ENCODE measurements at regions not wholly inside any gene's neighbourhood (a gene's known extent, or its start where the extent isn't known, plus 50 kb on each side); places are given as distances from the start of the nearest gene placed in this dataset.

GRCh38 chr6:160881148-160881808, 110.3 kb upstream of the MAP3K4 start:
- no peak overlapping the region; the same call in 1 of the 2 replicates for H3K18ac ChIP-seq (ENCODE audit: extremely low read depth, low read length)
- H3K4me1 ChIP-seq (replicated peaks in 1 of 4; ENCODE audit: control insufficient read depth in 3 of 4, insufficient read depth in 4 of 4, low read length in 3 of 4), result peaks cover 9 to 24% (median 18%) of the 10 kb centered on the region in 4 experiments
- no peaks in the 10 kb centered on the region for H3K79me2 ChIP-seq (ENCODE audit: control insufficient read depth in 1 of 2, insufficient read depth in 2 of 2, low read length in 2 of 2)
- no peak overlapping the region for H2BK5ac ChIP-seq (ENCODE audit: low read depth, low read length)
- no peaks in the 10 kb centered on the region for H3K23me2 ChIP-seq (ENCODE audit: low read depth, low read length)
- H3K4me2 ChIP-seq (ENCODE audit: insufficient read depth in 1 of 2, low read depth in 2 of 2, low read length in 2 of 2), result no peak overlapping the region
- DNase-seq (ENCODE audit: low read depth in 1 of 2, low spot score in 2 of 2), result no peak
- H3K23ac ChIP-seq (ENCODE audit: insufficient read length), result no peak overlapping the region
- H3K9me3 ChIP-seq (ENCODE audit: insufficient read depth in 2 of 2, low read depth in 1 of 2, low read length in 1 of 2), result no peaks in the 10 kb centered on the region
- no peaks in the 10 kb centered on the region for H3K79me1 ChIP-seq (ENCODE audit: low read depth, low read length)
- no peak overlapping the region for H3K4ac ChIP-seq (replicated peaks; ENCODE audit: insufficient read length, low read depth, low read length)
- H2AFZ ChIP-seq (ENCODE audit: low read length), result no peak overlapping the region
- no peak overlapping the region for H2BK120ac ChIP-seq (replicated peaks; ENCODE audit: low read depth, low read length)
- H4K8ac ChIP-seq (ENCODE audit: extremely low read depth, insufficient read depth, low read length), result no peak overlapping the region
- H2BK20ac ChIP-seq (ENCODE audit: low read length), result no peak overlapping the region
- H2BK15ac ChIP-seq (ENCODE audit: low read length), result no peak overlapping the region
- no peak overlapping the region for H3K4me3 ChIP-seq (ENCODE audit: extremely low read depth in 1 of 4, insufficient read depth in 2 of 4, low read depth in 3 of 4, low read length in 4 of 4)
- H4K5ac ChIP-seq (ENCODE audit: insufficient read length, low read depth, low read length), result no peak overlapping the region
- no peaks in the 10 kb centered on the region for H3K27me3 ChIP-seq (replicated peaks in 1 of 4; ENCODE audit: control insufficient read depth in 3 of 4, extremely low read depth in 1 of 4, insufficient read depth in 3 of 4, low read length in 3 of 4)
- no peak overlapping the region for H2BK12ac ChIP-seq (ENCODE audit: low read depth, low read length)
- H2AK5ac ChIP-seq (ENCODE audit: low read depth, low read length), result no peak overlapping the region
- CTCF ChIA-PET (ENCODE audit: partially characterized antibody), result no interaction called here
- H3K9ac ChIP-seq (replicated peaks in 1 of 4; ENCODE audit: extremely low read depth in 1 of 4, low read depth in 3 of 4, low read length in 3 of 4), result no peak overlapping the region
- 61% methylated on average over 2 of the region's 2 CpGs; no CpG with 5 or more reads in 1 of the 2 experiments for WGBS, 2 experiments (ENCODE audit: extremely low coverage in 1 of 2, insufficient coverage in 1 of 2, insufficient read length in 1 of 2, insufficient replicate concordance in 2 of 2, low coverage in 1 of 2, low lambda C conversion rate in 2 of 2, missing lambda C conversion rate in 1 of 2)
- no peaks in the 10 kb centered on the region for H4K20me1 ChIP-seq (replicated peaks in 1 of 2; ENCODE audit: control insufficient read depth in 1 of 2, insufficient read depth in 2 of 2, low read length in 2 of 2)
- FAIRE-seq, result peak; percentile 85
- no peak overlapping the region for H3K56ac ChIP-seq (replicated peaks; ENCODE audit: insufficient read length, low read depth, low read length)
- no peaks in the 10 kb centered on the region for H3K36me3 ChIP-seq (ENCODE audit: control insufficient read depth in 2 of 4, insufficient read depth in 4 of 4, low read length in 3 of 4)
- POLR2A ChIA-PET (ENCODE audit: partially characterized antibody), result no interaction called here
- no peak overlapping the region for H3K27ac ChIP-seq (ENCODE audit: low read depth, low read length)
- no peak overlapping the region for H3K14ac ChIP-seq (ENCODE audit: insufficient read length)
- no peak for TF ChIP-seq BCL11A (IDR thresholded peaks at IDR 0.05; ENCODE audit: low read depth in 2 of 2, low read length in 2 of 2)
- no peak for TF ChIP-seq RFX5 (IDR thresholded peaks at IDR 0.05; ENCODE audit: borderline replicate concordance, low read depth, low read length)
- TF ChIP-seq SP2 (IDR thresholded peaks at IDR 0.05; ENCODE audit: low read length), result no peak
- no peak for TF ChIP-seq JUN (IDR thresholded peaks at IDR 0.05; ENCODE audit: low read depth, low read length)
- no peak for TF ChIP-seq TBP (IDR thresholded peaks at IDR 0.05; ENCODE audit: low read depth, low read length)
- no peak for TF ChIP-seq SIRT6 (IDR thresholded peaks at IDR 0.05; ENCODE audit: low read length)
- no peak overlapping the region for H4K91ac ChIP-seq (replicated peaks; ENCODE audit: insufficient read length, low read length)
